Activated T-cell treated with anti-CD3 and anti-CD28 coated beads for 48 hours (primary cell): ENCODE measurements at regions not wholly inside any gene's neighbourhood (a gene's known extent, or its start where the extent isn't known, plus 50 kb on each side); places are given as distances from the start of the nearest gene placed in this dataset.

Experiments
- DNase-seq: peaks from one replicate; pipeline ENCODE4 v3.0.0-alpha.2; 2020; ENCODE audit warnings: low read depth

DNA sequence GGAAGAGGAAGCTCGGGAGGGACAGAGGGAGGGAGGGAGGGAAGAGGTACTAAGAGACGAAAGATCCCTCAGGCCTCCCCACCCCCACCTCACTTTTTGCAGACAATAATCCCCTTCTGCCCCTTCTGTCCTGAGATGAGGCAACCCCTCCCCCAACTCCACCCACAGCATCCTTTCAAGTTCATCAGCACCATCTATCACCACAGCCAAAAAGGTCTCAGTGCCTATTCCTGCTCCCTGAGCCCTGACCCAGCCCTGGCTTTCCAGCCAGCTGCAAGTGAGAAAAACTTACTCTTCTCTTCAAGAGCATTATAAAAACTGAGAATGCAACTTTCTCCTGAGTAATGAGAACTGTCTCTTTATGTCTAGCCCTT lies 133.2 kb upstream of the LRFN2 start:
- DNase-seq = no peak

DNA sequence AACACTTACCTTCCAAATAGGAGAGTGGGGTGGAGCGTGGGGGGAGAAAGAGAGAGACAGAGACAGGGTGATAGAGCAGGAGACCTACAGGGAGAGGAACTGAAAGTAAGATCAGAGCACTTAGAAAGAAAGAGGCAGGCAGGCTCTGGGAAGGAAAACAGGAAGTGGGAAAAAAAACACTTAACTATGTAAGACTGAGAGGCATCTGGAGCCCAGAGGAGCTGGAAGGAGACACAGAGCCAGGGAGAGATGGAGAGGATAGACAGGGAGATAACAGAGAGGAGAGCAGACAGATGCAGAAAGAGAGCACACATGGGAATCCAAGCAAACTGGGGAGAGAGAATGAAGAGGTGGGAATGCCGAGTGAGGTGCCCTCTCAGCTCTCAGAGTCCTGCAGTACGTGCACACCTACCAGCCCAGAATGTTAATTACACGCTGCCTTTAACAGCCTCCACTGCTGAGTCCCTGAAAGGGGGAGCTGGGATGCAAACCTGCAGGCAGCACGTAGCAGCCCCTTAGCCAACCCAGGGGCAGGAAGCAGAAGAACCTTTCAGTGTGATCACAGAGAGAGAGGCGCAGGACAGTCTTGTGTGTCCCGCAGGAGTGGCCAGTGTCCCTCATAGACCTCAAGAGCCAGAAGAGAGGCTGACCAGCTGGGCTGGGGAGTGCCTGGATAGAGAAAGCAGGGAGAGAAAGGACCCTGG lies 132.7 kb upstream of the LRFN2 start:
- no peak for DNase-seq

DNA sequence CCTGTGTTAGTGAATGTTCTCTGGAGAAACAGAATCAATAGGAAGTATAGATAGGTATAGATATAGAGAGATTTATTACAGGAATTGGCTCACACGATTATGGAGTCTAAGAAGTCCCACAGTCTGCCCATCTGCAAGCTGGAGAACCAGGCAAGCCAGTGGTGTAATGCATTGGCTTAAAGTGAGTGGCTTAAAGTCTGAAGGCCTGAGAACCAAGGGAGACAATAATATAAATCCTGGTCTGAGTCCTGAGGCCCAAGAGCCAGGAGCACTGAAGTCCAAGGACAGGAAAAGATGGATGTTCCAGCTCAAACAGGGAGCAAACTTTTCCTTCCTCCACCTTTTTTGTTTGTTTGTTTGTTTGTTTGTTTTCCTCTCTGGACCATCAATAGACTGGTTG lies 131.2 kb upstream of the LRFN2 start:
- no peak for DNase-seq

DNA sequence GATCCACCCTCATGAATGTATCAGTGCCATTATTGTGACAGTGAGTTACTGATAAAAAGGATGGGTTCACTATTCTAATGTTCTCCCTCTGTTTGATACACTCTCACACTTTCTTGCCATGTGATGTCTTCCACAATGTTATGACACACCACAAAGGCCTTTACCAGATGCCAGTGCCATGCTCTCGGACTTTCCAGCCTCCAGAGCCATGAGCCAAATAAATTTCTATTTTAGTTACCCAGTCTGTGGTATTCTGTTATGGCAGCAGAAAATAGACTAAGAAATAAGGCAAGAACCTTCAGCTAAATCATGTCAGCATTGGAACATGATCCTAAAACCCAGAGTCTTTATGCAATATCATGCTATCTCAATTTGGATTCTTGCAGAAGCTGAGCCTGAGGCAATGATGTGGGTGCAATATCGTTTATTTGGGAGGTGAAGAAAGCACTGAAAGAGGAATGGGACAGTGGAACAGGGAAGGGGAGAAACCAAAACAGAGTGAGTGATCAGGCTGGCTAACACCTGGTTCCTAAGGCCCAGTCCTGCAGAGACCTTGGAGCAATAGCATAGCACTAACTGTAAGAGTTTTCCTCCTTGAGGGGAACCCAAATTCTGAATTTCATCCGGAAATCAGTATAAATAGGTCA lies 130.4 kb upstream of the LRFN2 start:
- no peak for DNase-seq

DNA sequence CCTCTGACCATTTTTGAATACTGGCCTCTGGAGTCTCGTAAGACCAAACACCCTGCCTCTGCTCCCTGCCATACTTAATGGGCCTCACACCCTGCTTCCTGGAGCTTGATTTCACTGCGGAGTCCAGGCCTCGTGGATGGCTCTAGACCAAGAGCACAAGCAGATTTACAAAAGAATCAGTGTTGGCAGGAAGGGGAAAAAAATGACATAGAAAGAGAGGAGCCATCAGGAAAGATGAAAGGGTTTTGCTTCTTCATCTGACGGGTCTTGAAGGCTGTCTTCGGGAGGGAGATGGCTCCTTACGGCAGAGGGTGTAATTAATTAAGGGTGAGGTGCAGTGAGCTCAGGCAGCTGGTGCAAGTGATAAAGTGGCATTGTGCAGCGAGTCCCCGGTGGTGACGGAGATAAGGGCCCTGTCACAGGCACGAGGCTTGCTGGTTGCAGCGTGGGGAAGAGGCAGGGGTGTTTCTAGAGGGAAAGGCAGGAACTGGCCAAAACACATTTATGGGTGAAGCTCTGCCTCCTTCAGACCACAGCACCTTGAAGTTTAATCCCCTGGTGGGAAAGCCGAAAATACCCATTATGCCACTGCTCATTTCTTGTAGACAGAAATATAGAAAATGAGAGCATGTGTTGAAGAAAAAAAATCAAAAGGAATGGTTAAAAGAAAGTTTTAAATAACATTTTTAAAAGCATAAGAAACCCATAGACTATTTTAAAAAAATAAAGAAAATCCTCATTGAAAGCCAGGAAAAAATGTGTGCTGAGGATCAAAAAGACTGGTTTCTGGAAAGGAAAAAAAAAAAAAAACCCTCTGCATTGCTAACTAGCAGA lies 128.6 kb upstream of the LRFN2 start:
- DNase-seq = no peak

DNA sequence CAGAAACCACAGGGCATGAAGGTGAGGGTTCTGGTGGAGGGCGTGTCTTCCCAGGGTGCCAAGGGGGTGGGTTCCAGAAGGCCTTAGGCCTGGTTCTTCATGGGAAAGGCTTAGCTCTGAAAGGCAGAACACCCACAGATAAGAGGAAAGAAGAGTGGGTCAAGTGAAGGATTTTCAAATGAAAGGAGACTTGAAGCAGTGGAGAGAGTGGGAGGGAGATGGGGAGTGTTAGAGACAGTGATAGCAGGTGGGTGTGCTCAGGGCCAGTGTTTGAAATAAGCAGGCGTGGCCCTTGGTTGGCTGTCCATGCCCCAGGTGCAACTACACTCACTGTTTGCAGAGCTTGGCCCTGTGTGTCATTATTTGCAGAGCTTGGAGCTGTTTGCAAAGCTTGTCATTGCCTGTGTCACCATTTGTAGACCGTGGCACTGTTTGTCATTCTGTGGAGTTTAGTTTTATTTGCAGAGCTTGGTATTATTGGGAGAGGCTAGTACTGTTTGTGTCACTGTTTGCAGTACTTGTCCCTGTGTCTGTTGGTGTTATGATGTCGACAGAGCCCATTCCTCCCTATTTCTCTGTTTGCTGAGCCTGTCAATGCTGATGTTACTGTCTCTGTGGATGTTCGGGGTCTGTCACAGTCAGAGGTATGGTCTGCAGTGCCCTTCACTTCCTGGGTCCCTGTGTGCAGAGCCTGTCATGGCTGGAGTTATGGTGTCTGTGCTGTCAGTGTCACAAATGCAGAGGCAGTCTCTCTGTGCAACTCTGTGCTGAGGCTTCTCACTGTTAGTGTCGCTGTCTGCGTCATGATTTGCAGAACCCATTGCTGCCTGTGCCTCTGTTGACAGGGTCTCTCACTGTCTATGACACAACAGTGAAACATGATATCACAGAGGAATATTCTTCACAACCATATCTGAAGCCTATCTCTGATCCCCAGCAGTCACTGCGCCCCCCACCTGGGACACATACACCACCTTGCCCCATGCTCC lies 127.7 kb upstream of the LRFN2 start:
- no peak for DNase-seq

DNA sequence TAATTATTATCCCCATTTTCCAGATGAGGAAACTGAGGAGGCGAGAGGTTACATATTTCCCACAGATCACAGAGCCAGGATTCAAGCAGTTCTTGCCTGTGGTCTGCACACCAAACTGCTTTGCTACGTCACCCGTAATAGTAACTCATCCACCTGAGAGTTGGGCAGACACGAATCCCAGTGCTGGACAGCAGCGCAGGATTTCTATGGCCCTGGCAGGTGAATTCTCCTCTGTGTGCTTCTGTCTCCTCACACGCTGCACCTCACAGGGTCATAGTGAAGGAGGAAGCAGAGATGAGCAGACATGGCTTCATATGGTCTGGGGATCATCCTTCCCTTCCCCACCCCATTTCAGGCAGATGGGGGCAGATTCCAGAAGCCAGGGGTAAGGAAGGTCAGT lies 127.0 kb upstream of the LRFN2 start:
- DNase-seq = no peak

DNA sequence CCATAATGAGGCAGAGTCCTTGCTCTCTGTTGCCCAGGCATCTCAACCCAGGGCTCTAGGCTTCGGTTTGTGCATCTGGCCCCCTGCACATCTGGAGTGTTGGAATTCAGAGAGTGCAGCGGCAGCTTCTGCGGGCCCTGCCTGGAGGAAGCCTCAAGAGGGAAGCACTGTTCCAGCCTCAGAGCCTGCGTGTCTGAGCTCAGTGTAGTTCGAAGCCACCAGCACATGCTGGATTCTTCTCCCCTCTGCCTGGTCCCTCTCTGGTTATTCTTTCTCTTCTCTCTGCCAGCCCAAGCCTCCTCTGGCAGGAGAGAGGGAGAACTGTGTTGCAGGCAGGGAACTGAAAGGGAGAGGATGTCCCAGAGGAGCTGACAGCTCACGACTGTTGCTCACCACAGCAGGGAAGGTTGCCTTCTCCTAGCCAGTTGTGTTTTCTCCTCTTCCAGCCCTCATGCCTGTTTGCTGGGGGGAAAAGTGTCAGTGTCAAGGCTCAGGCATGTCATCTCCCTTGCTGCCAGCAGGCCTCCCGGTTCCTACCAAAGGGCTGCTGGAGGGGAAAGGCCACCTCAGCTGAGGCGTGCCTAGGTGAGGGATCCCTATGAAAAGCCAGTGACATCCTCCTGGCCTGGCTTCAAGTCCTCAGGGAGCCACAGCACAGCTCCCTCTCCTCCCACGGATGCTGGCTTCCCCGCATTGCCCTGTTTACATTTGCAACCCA lies 126.0 kb upstream of the LRFN2 start:
- no peak for DNase-seq

DNA sequence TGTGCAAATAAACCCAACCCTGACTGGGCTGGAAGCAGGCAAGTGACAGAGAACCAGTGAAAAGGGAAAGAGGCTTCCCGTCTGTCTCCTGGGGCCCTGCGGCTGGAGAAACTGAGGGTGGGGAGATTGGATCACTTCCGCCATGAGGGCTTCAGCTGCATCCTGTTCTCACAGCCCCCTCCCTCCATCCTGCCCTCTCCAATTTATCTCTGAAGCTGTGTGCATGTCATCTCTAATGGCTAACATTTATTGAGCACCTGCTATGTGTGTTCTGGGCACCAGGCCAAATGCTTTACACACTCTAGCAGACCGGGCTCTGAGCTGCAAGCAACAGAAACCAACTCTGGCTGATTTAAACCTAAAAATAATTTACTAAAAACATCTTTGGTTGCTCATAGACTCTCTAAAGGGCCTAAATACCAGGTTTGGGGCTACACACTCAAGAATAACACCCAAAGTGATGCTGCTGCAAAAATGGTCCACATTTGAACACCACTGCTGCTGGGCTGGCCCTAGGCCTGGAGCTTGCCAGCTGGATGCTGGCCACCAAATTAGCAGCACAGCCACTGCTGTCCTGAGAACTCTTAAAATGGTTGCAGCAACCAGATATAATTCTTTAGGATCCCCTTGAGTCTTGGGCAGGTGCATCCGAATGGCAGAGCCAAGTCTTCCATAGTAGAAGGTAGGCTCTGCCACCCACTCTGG lies 123.6 kb upstream of the LRFN2 start:
- DNase-seq = no peak

DNA sequence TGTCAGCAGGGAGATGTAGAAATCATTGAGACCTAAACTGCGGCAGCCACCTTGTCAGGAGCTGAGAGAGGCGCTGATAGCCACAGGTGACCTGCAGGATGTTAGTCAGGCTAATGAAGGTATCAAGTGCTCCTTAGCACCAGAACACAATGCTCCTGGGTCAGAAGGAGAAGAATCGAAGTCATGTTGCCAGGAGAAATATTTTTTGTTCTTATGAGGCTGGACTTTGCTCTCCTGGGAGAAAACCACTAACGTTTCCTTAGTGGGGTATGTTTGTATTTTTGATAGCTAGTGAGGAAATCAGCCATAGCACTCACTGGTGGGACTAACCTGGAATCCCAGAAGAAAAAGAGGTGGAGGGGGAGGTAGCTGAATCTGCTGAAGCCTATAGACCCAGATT lies 120.9 kb upstream of the LRFN2 start:
- no peak for DNase-seq

DNA sequence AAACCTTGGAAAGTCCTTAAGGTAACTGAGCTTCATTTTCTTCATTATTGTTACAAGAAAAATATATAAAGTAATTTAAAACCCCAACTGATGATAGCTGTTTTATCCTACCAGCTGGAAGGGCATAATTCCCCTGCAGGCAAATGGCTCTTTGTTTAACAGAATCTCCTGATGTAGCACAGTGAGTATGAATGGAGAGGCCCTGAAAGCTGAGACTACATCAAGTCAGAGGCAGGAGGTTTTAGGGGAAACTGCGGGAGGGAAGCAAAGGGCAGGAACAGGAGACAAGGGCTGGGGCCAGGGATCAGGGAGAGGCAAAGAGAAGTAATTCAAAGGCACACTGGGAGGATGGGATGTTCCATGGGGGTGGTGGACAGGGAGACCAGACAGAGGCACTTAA lies 119.0 kb upstream of the LRFN2 start:
- DNase-seq = no peak

DNA sequence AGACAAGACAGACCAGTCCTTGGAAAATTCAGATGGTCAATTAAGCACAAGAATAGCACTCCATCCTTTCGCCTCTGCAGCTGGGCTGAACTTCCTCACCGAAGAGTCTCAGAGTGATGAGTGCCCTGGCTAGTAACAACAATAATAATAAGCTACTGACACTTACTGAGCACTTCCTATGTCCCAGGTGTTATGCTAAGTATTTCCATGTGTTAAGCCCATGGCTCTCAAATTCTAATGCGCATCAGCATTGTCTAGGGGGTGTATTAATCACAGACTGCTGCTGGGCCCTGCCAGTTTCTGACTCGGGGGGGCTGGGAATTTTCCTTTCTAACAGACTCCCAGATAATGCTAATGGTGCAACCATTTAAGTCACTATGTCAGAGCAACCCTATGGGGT lies 118.2 kb upstream of the LRFN2 start:
- no peak for DNase-seq

DNA sequence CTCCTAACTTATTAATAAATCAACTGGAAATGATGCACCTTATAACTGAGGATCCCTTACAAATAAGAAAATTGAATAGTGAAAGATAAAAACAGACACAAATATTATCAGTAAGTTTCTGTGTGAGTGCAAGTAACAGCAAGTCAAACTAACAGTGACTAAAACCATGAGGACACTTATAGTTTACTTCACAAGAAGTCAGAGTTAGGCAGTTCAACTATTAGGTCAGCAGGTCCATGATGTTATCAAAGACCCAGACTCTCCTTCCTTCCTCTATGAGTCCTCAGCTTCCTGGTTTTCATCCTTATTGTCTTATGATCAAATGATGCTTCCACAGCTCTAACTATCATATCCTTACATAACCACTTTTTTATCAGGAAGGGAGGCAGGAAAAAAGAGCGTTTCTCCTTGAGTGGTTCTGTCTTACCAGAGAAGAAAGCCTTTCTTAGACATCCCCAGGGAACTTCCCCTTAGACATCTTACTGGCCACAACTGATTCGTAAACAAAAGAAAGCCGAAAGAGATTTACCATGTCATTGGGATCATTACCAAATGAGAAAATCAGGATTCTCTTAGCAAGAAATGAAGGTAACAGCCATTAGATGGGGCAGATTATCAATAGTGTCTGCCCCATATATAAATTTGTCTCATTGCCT lies 114.3 kb upstream of the LRFN2 start:
- no peak for DNase-seq

DNA sequence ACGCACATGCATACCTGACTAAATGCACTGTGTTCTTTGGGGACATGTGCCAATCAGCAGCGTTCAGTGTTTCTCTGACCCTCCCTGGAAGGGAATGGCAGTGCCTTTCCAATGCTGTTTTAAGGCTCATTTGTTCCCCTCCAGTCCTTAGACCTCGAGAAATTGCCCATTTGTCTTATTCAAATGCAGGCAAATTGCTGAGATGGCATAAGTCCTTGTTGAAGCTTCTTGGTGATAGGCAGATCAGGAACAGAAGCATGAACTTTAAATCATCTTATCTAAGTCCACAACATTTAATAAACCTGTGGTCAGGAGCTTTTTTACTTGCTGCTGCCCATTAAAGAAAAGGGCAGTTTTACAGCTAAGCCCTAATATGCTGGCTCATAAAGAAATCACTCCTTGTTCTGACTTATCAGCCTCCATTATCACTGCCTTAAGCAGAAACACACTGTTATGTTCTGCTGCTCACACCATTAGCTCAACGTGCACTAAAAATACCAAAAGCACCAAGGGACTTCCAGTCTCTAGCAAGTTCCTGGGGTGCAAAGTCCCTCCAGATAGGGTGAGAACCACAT lies 112.9 kb upstream of the LRFN2 start:
- DNase-seq = no peak

DNA sequence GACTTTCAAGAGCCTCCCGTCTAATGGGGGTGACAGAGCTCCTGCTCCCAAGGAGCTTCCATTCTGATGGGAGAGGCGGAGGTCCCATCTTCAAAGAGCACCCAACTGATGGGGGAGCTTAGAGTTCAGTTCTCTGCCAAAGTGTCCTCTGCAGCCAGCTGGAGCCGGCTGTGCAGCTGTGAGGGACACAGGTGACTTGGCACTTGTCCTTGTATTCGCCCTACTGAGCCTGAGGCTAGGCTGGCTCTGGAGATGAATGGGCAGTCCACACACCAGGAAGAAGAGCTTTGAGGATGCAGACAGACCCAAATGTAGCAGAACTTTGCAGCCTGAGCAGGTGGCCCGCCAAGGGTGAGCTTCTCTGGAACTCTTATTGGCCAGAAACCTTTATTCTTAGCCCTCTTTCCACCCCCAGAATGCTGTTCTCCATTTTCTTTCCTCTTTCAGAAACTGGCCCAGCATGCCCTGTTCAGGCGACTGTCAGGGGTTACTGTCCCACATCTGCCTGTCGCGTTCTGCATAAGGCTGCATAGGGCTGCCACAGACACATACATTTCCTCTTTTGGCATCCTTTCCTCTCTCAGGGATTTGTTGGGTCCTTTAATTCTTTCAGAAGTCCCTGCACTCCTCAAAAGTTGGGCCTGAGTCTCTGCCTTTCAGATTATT lies 108.7 kb upstream of the LRFN2 start:
- DNase-seq = no peak

DNA sequence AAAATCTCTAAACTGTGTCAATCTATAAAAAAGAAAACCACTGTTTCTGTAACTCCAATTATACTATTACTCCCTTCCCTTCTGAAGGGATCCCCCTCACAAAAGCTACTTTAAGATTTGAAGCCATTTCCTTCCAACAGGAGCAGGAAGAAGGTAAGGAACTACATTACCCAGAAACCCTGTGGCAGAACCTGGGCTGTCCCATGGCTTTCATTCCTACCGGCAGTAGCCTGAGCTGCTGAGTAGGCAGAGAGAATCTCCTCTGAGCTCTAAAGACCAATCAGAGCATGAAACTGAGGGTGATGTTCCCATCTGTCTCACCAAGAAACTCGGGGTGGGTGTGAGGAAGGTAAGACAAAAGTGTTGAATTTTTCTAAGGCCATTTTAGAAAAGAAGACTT lies 108.0 kb upstream of the LRFN2 start:
- DNase-seq = no peak

DNA sequence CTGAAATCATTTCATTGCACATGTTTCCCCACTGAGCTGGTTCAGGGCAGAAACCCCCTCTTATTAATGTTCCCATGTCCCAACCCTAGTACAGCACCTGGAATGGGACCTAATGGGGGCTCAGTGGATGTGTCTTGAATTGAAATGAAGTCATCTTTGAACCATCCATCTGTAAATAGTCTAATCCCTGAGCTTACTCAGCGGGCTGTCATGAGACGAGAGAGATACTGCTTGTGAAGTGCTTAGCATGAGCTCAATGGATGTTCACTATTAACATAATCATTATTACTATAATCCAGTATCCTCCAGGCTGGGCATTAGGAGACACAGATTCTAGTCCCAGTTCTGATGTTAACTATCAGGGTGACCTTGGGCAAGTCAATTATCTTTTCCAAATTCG lies 106.6 kb upstream of the LRFN2 start:
- DNase-seq = no peak

DNA sequence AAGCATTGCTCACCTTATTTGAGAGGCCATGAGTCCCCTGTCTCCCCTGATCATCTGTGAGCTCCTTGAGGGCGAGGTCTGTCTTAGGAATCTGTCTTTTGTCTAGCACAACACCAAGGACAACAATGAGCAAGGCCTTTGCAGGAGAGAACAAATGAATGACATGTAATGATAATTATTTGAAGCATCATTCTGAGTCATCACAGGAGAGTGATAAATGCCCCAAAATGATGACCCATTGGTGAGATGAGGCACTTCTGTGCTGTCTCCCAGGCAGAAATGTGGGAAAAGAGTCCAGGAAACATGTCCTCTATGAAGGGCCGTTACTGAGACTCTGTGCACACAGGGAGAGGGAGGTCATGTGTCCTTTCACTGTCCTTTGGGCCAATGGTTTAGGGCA lies 105.2 kb upstream of the LRFN2 start:
- no peak for DNase-seq

DNA sequence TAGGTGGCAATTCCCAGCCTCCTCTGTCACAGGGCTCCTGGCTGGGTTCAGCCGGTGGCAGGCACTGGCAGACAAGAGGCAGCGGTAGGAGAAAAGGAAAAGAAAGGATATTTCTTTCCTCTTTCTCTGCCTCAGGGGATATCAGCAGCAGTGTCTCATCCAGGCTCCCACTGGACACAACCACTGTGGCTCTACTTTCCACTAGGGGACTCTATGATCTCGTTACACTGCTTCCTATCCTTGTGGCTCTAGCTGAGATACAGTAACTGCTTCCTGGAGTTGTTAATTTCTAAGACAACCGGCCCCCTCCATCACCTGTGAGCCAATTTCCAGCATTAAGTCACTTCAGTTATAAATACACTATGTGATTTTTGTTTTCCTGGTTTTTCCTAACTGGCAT lies 102.0 kb upstream of the LRFN2 start:
- DNase-seq = no peak
